Peyer's patch (tissue), 4 donors: ENCODE measurements at regions not wholly inside any gene's neighbourhood (a gene's known extent, or its start where the extent isn't known, plus 50 kb on each side); places are given as distances from the start of the nearest gene placed in this dataset.

Experiments used
- DNase-seq, 3 donors: peaks; one replicate each; pipeline ENCODE4 v3.0.0-alpha.2; 2017 to 2019
- H3K27ac ChIP-seq, 4 donors: fragments of 200-600 bp; sonication (generic); one replicate each; pipeline ENCODE4 v1.5.1; 2016 to 2019
- H3K27me3 ChIP-seq, 2 donors: fragments of 200-600 bp; sonication (generic); one replicate each; pipeline ENCODE4 v1.5.1; 2019
- H3K36me3 ChIP-seq, 3 donors: fragments of 200-600 bp; sonication (generic); one replicate each; pipeline ENCODE4 v1.5.1; 2016 to 2019
- H3K4me1 ChIP-seq, 4 donors: fragments of 200-600 bp; sonication (generic); one replicate each; pipeline ENCODE4 v1.5.1; 2016 to 2019
- H3K4me3 ChIP-seq, 4 donors: fragments of 200-600 bp; sonication (generic); 1 replicate in 3 of 4; 2 replicates in 1 of 4; pipeline ENCODE4 v1.5.1; 2016 to 2019; ENCODE audit warnings: mild to moderate bottlenecking in 1 of 4
- H3K9me3 ChIP-seq, 4 donors: fragments of 200-600 bp; sonication (generic); one replicate each; pipeline ENCODE4 v1.5.1; 2016 to 2019; ENCODE audit warnings: mild to moderate bottlenecking in 1 of 4
- CTCF ChIP-seq, 6 experiments: fragments of 450-650 bp in 4 of 6; fragments of 200-600 bp in 2 of 6; sonication (generic) in 1 of 6; IDR thresholded peaks; one replicate each; pipeline ENCODE4 v1.5.1; 2017 to 2019; ENCODE audit warnings: antibody characterized with exemption in 6 of 6, mild to moderate bottlenecking in 3 of 6, moderate library complexity in 1 of 6
- POLR2A ChIP-seq, 2 donors: fragments of 450-650 bp; IDR thresholded peaks; one replicate each; pipeline ENCODE4 v1.5.1; 2017; ENCODE audit warnings: antibody characterized with exemption in 2 of 2, mild to moderate bottlenecking in 2 of 2, moderate library complexity in 2 of 2

GRCh38 chr15:29361560-29361959 lies 91.9 kb upstream of the NSMCE3 start:
- Histone ChIP-seq H3K27me3 (no peaks in the 10 kb centered on the region), H3K27ac (no peak overlapping the region), H3K4me3 (no peak overlapping the region), H3K36me3 (no peaks in the 10 kb centered on the region), H3K4me1 (no peaks in the 10 kb centered on the region), H3K9me3 (no peaks in the 10 kb centered on the region)
- no peak for DNase-seq
- TF ChIP-seq CTCF (IDR thresholded peaks at IDR 0.05): no peak
- no peak for TF ChIP-seq POLR2A (IDR thresholded peaks at IDR 0.05)

GRCh38 chr15:29360152-29360551 lies 90.5 kb upstream of the NSMCE3 start:
- DNase-seq: no peak
- no peak for TF ChIP-seq CTCF (IDR thresholded peaks at IDR 0.05)
- TF ChIP-seq POLR2A (IDR thresholded peaks at IDR 0.05): no peak

DNA sequence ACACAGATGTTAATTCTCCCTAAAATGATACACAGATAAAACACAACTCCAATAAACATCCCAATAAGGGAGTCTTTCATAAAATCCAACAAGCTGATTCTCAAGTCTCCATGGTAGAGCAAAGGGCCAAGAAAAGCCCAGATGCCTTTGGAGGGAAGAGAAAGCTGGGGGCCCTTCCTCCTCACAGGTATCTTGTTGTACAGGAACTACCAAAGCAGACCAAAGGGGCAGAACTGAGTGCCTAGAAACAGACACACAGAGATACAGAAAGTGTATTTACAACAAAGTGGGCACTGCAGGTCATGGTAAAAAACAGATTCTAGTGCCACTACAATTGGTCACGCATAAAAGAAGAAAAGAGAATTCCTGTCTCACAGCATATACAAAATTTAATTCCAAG lies 87.2 kb upstream of the NSMCE3 start:
- TF ChIP-seq CTCF (IDR thresholded peaks at IDR 0.05) (no peak), POLR2A (IDR thresholded peaks at IDR 0.05) (no peak)
- no peaks in the 10 kb centered on the region for H3K4me1 ChIP-seq
- H3K27me3 ChIP-seq: no peaks in the 10 kb centered on the region
- no peaks in the 10 kb centered on the region for H3K36me3 ChIP-seq
- H3K4me3 ChIP-seq: no peak overlapping the region
- H3K9me3 ChIP-seq: no peaks in the 10 kb centered on the region
- no peak overlapping the region for H3K27ac ChIP-seq
- no peak for DNase-seq

More at GRCh38 chr15:29360152-29360551, 90.5 kb upstream of the NSMCE3 start:
- Histone ChIP-seq H3K9me3 (no peaks in the 10 kb centered on the region), H3K4me1 (no peaks in the 10 kb centered on the region), H3K4me3 (no peak overlapping the region), H3K36me3 (no peaks in the 10 kb centered on the region), H3K27me3 (no peaks in the 10 kb centered on the region), H3K27ac (no peak overlapping the region)

- Histone ChIP-seq H3K9me3 (no peaks in the 10 kb centered on the region), H3K36me3 (no peaks in the 10 kb centered on the region), H3K27ac (no peak overlapping the region), H3K27me3 (no peaks in the 10 kb centered on the region), H3K4me3 (no peak overlapping the region), H3K4me1 (no peaks in the 10 kb centered on the region)
- no peak for DNase-seq
- TF ChIP-seq CTCF (IDR thresholded peaks at IDR 0.05): no peak
These were observed 85.9 kb upstream of the NSMCE3 start for GRCh38 chr15:29355477-29355876.

GRCh38 chr15:29352402-29352801 lies 82.8 kb upstream of the NSMCE3 start:
- H3K27me3 ChIP-seq: no peaks in the 10 kb centered on the region
- no peak overlapping the region for H3K4me3 ChIP-seq
- H3K4me1 ChIP-seq: no peaks in the 10 kb centered on the region
- no peaks in the 10 kb centered on the region for H3K36me3 ChIP-seq
- no peaks in the 10 kb centered on the region for H3K9me3 ChIP-seq
- TF ChIP-seq CTCF (IDR thresholded peaks at IDR 0.05) (no peak), POLR2A (IDR thresholded peaks at IDR 0.05) (no peak)
- no peak overlapping the region for H3K27ac ChIP-seq
- DNase-seq: no peak

DNA sequence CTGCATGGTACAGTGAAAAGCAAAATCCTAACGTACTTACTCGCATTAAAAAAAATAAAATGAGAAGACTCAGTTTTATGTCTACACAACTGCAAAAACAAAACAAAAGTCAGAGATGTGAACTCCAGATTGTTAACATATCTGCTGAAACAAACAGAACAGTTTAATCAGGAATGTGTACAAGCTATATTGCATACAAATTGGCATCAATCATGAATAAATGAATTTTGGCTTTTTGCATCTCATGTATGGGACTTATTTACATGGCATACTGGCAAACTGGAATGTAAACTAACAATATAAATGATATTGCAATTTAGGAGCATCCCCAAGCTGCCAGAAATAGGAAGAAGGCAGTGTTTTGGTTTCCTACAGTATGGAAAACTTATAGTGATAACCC lies 79.6 kb upstream of the NSMCE3 start:
- Histone ChIP-seq H3K4me3 (no peak overlapping the region), H3K9me3 (no peaks in the 10 kb centered on the region), H3K27ac (no peak overlapping the region), H3K36me3 (no peaks in the 10 kb centered on the region), H3K27me3 (no peaks in the 10 kb centered on the region), H3K4me1 (no peaks in the 10 kb centered on the region)
- no peak for TF ChIP-seq POLR2A (IDR thresholded peaks at IDR 0.05)
- TF ChIP-seq CTCF (IDR thresholded peaks at IDR 0.05): no peak
- DNase-seq: no peak
